OCI-LY3 (cell line): ENCODE measurements at regions not wholly inside any gene's neighbourhood (a gene's known extent, or its start where the extent isn't known, plus 50 kb on each side); places are given as distances from the start of the nearest gene placed in this dataset.

Experiments
- CTCF ChIP-seq: fragments of 200-600, 300-600 bp; sonication (generic); IDR thresholded peaks from 2 replicates; pipeline ENCODE4 v1.5.1; 2014; ENCODE audit warnings: antibody characterized with exemption, low read length, low read depth
- EZH2phosphoT487 ChIP-seq: fragments of 200-600 bp; shearing (Covaris generic); IDR thresholded peaks from 2 replicates; pipeline ENCODE4 v1.6.1; 2018; ENCODE audit warnings: antibody characterized with exemption, mixed run types, low read depth

GRCh38 chr10:110413903-110414547 is 83.7 kb upstream of the DUSP5 start:
- no peak for TF ChIP-seq CTCF
- TF ChIP-seq EZH2phosphoT487, result no peak
